Neutrophil (primary cell): ENCODE measurements at regions not wholly inside any gene's neighbourhood (a gene's known extent, or its start where the extent isn't known, plus 50 kb on each side); places are given as distances from the start of the nearest gene placed in this dataset.

Source experiments
- H3K27ac ChIP-seq: fragments of 200-600 bp; sonication (generic); 2 replicates; pipeline ENCODE4 v1.5.1; 2016; ENCODE audit warnings: mild to moderate bottlenecking, moderate library complexity
- H3K27me3 ChIP-seq: fragments of 200-600 bp; sonication (generic); 2 replicates; pipeline ENCODE4 v1.6.0; 2016; ENCODE audit warnings: mild to moderate bottlenecking
- H3K36me3 ChIP-seq: fragments of 200-600 bp; sonication (generic); 2 replicates; pipeline ENCODE4 v1.5.1; 2017
- H3K4me1 ChIP-seq, 2 experiments: fragments of 200-600 bp in 1 of 2; sonication (generic) in 1 of 2; 1 replicate in 1 of 2; 2 replicates in 1 of 2; pipeline versions ENCODE4 v1.5.1 to v1.6.1; 2013 to 2016; ENCODE audit warnings: low read depth in 1 of 2, low read length in 1 of 2, mild to moderate bottlenecking in 1 of 2, moderate library complexity in 1 of 2; ENCODE audit not compliant: control insufficient read depth in 1 of 2, insufficient read depth in 1 of 2
- H3K4me3 ChIP-seq, 2 experiments: fragments of 200-600 bp in 1 of 2; sonication (generic) in 1 of 2; 1 replicate in 1 of 2; 2 replicates in 1 of 2; pipeline ENCODE4 v1.5.1; 2013 to 2016; ENCODE audit warnings: low read depth in 1 of 2, low read length in 1 of 2, mild to moderate bottlenecking in 1 of 2, moderate library complexity in 1 of 2
- H3K9me3 ChIP-seq: fragments of 200-600 bp; sonication (generic); 2 replicates; pipeline ENCODE4 v1.5.1; 2016
- CTCF ChIP-seq: fragments of 200-600 bp; sonication (generic); IDR thresholded peaks from 2 replicates; pipeline ENCODE4 v1.5.1; 2016; ENCODE audit warnings: antibody characterized with exemption

DNA sequence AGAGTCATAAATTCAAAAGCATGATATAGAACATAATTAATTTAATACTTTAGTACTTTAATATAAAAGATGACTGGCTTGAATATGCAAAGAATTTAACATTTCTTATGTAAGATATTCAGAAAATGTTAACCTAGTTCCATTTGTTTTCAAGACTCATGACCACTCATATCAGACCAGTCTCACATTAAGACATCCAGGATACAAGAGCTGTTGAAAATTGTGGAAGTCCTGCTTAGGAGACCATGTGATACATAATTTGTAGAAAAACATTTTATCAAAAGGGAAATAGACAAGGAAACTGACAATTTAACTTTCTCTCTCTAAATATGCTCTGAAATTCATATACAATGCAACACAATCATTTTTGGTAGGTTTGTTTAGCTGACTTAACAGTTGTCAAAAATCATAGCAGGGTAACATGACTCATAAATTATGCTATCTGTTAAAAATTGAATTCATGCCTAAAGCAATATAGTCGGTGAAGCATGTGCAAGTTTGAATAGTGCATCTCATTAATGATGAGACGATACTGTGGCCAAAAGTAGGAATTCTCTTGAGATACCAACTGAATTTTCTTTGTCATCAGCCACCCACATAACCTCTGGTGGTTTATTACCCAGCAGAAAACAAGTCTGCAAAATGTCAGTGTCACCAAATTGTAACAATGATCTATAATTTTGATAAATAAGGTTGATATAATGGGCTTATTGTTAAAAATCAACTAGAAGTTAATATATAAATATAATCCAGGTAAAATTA lies 211.4 kb downstream of the GASK1B start:
- no peak for TF ChIP-seq CTCF
- H3K4me3 ChIP-seq: no peak overlapping the region
- no peaks in the 10 kb centered on the region for H3K36me3 ChIP-seq
- no peaks in the 10 kb centered on the region for H3K4me1 ChIP-seq
- no peak overlapping the region for H3K27ac ChIP-seq
- no peaks in the 10 kb centered on the region for H3K9me3 ChIP-seq
- H3K27me3 ChIP-seq: no peaks in the 10 kb centered on the region

DNA sequence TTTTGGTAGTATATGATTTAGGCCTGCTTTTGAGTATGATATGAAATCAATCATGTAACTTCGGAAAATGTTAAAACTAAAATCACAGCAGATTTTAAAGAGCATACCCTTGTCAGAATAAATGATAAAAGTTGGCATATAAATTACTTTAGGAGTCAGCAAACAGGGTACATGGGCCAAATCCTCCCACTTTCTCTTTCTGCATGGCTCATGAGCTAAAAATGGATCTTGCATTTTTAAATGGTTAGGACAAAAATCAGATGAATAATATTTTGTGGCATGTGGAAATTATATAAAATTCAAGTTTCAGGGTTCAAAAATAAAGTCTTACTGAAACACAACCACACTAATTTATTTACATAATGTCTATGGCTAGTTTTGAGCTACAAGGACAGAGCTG lies 214.9 kb downstream of the GASK1B start:
- no peak for TF ChIP-seq CTCF
- Histone ChIP-seq H3K27me3 (no peaks in the 10 kb centered on the region), H3K4me1 (no peaks in the 10 kb centered on the region), H3K9me3 (no peaks in the 10 kb centered on the region), H3K27ac (no peak overlapping the region), H3K4me3 (no peak overlapping the region), H3K36me3 (no peaks in the 10 kb centered on the region)

DNA sequence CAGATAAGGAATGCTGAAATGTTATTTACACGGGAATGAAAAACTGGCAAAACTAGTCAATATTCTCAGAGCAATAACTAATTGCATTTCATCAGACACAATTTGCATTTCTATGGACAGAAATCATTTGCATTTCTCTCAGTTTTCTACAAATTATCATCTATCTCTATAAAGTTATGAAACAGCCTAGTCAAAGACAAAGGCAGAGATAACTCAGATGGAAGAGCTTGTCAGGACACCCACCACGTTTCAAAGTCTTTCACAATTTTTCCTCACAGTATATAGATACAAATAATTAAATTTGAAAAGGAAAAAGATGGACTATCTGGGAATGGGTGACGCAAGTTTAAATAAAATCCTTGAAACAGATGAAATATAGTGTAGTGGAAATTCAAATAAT lies 230.8 kb downstream of the GASK1B start:
- Histone ChIP-seq H3K4me3 (no peak overlapping the region), H3K27ac (no peak overlapping the region), H3K9me3 (no peaks in the 10 kb centered on the region), H3K4me1 (no peaks in the 10 kb centered on the region), H3K36me3 (no peaks in the 10 kb centered on the region), H3K27me3 (no peaks in the 10 kb centered on the region)
- TF ChIP-seq CTCF: no peak

DNA sequence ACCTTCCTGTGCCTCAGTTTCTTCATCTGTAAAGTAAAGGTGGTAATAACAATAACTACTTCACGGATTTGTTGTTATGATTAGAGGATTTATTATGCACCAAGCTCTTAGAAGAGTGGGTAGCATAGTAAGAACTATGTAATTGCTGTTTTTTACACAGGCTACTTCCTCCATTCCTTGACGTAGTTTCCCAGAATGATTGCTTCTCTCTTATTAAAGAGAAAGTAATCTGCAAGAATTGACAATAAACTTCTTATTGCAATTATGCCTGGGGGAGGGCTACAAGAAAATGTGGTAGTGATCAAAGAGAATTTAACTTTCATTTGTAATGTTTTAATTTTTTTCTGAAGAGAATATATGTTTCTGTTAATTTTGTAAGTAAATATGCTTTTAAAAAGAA lies 238.7 kb downstream of the GASK1B start:
- no peaks in the 10 kb centered on the region for H3K9me3 ChIP-seq
- no peak overlapping the region for H3K27ac ChIP-seq
- H3K27me3 ChIP-seq: no peaks in the 10 kb centered on the region
- no peak for TF ChIP-seq CTCF
- no peaks in the 10 kb centered on the region for H3K4me1 ChIP-seq
- no peak overlapping the region for H3K4me3 ChIP-seq
- H3K36me3 ChIP-seq: no peaks in the 10 kb centered on the region

DNA sequence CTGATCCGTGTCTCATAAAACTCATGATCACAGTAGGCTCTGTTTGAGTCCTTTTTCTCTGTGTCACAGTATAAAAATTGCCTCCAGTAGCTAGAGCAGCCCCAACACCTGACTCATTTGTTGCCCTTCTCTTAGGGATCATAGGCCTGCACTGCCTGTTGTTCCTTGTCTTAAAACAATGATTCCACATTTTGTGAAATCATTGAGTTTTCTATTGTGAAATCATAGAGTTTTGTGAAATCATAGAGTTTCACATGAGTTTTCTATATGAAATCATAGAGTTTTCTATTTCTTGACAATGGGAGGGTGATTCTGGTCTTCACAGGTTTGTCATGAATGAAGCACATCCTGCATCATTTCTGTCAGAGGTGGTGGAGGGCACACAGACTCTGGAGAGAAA lies 239.9 kb downstream of the GASK1B start:
- no peaks in the 10 kb centered on the region for H3K4me1 ChIP-seq
- no peaks in the 10 kb centered on the region for H3K36me3 ChIP-seq
- H3K27ac ChIP-seq: no peak overlapping the region
- H3K4me3 ChIP-seq: no peak overlapping the region
- no peak for TF ChIP-seq CTCF
- H3K27me3 ChIP-seq: no peaks in the 10 kb centered on the region
- no peaks in the 10 kb centered on the region for H3K9me3 ChIP-seq
